ENCODE measurements at regions not wholly inside any gene's neighbourhood (a gene's known extent, or its start where the extent isn't known, plus 50 kb on each side); places are given as distances from the start of the nearest gene placed in this dataset.
"Not testable (repeated sequence)": the region's sequence is repeated elsewhere in the genome, so short reads cannot be mapped to it uniquely, and the experiment has no call there.

- DNase-seq (ENCODE audit: extremely low read depth, low read depth, low spot score), result no peak
Observed at GRCh38 chr5:167063788-167064187, 1227.7 kb upstream of the WWC1 start.

GRCh38 chr5:167064198-167064776 lies 1227.2 kb upstream of the WWC1 start:
- no peak for DNase-seq (ENCODE audit: extremely low read depth, low read depth, low spot score)

- no peak for DNase-seq (ENCODE audit: extremely low read depth, low read depth, low spot score)
Observed at GRCh38 chr5:167065794-167066193, 1225.7 kb upstream of the WWC1 start.

- DNase-seq (ENCODE audit: extremely low read depth, low read depth, low spot score), result no peak
Observed at GRCh38 chr5:167071981-167072610, 1219.3 kb upstream of the WWC1 start.

- no peak for DNase-seq (ENCODE audit: extremely low read depth, low read depth, low spot score)
Observed at GRCh38 chr5:167081561-167081960, 1209.9 kb upstream of the WWC1 start.

GRCh38 chr5:167096816-167097215 lies 1194.6 kb upstream of the WWC1 start:
- no peak for DNase-seq (ENCODE audit: extremely low read depth, low read depth, low spot score)

- DNase-seq (ENCODE audit: extremely low read depth, low read depth, low spot score), result no peak
Observed at GRCh38 chr5:167104351-167104750, 1187.1 kb upstream of the WWC1 start.

- DNase-seq (ENCODE audit: extremely low read depth, low read depth, low spot score), result no peak
Observed at GRCh38 chr5:167105941-167106340, 1185.5 kb upstream of the WWC1 start.

GRCh38 chr5:167107684-167108083 lies 1183.8 kb upstream of the WWC1 start:
- DNase-seq (ENCODE audit: extremely low read depth, low read depth, low spot score), result no peak

- DNase-seq (ENCODE audit: extremely low read depth, low read depth, low spot score), result not testable (repeated sequence)
Observed at GRCh38 chr5:167108266-167108665, 1183.2 kb upstream of the WWC1 start.

GRCh38 chr5:167112556-167112955 lies 1178.9 kb upstream of the WWC1 start:
- DNase-seq (ENCODE audit: extremely low read depth, low read depth, low spot score), result no peak

GRCh38 chr5:167122267-167122666 lies 1169.2 kb upstream of the WWC1 start:
- no peak for DNase-seq (ENCODE audit: extremely low read depth, low read depth, low spot score)

- DNase-seq (ENCODE audit: extremely low read depth, low read depth, low spot score), result no peak
Observed at GRCh38 chr5:167123126-167123525, 1168.3 kb upstream of the WWC1 start.

- DNase-seq (ENCODE audit: extremely low read depth, low read depth, low spot score), result no peak
Observed at GRCh38 chr5:167128581-167128980, 1162.9 kb upstream of the WWC1 start.

GRCh38 chr5:167140548-167141291 lies 1150.7 kb upstream of the WWC1 start:
- DNase-seq (ENCODE audit: extremely low read depth, low read depth, low spot score), result no peak

- no peak for DNase-seq (ENCODE audit: extremely low read depth, low read depth, low spot score)
Observed at GRCh38 chr5:167143716-167144115, 1147.7 kb upstream of the WWC1 start.

- no peak for DNase-seq (ENCODE audit: extremely low read depth, low read depth, low spot score)
Observed at GRCh38 chr5:167145841-167146240, 1145.6 kb upstream of the WWC1 start.

- DNase-seq (ENCODE audit: extremely low read depth, low read depth, low spot score), result no peak
Observed at GRCh38 chr5:167147879-167148278, 1143.6 kb upstream of the WWC1 start.

GRCh38 chr5:167150661-167151060 lies 1140.8 kb upstream of the WWC1 start:
- no peak for DNase-seq (ENCODE audit: extremely low read depth, low read depth, low spot score)

- no peak for DNase-seq (ENCODE audit: extremely low read depth, low read depth, low spot score)
Observed at GRCh38 chr5:167152561-167152960, 1138.9 kb upstream of the WWC1 start.

- no peak for DNase-seq (ENCODE audit: extremely low read depth, low read depth, low spot score)
Observed at GRCh38 chr5:167155387-167156005, 1135.9 kb upstream of the WWC1 start.

- no peak for DNase-seq (ENCODE audit: extremely low read depth, low read depth, low spot score)
Observed at GRCh38 chr5:167156446-167156845, 1135.0 kb upstream of the WWC1 start.
